Neuron (in vitro differentiated cells): ENCODE measurements at regions not wholly inside any gene's neighbourhood (a gene's known extent, or its start where the extent isn't known, plus 50 kb on each side); places are given as distances from the start of the nearest gene placed in this dataset.

Experiments
- H2AFZ ChIP-seq: one replicate; pipeline ENCODE4 v1.6.1; 2013; ENCODE audit warnings: low read depth, mild to moderate bottlenecking, inconsistent platforms, low read length, moderate library complexity
- H3K27me3 ChIP-seq: one replicate; pipeline ENCODE4 v1.6.1; 2013; ENCODE audit warnings: low read length; ENCODE audit not compliant: insufficient read depth
- H3K36me3 ChIP-seq: one replicate; pipeline ENCODE4 v1.6.1; 2013; ENCODE audit warnings: low read length; ENCODE audit not compliant: insufficient read depth
- H3K4me1 ChIP-seq: one replicate; pipeline ENCODE4 v1.6.1; 2013; ENCODE audit warnings: low read length; ENCODE audit not compliant: insufficient read depth
- H3K4me3 ChIP-seq: 2 replicates; pipeline ENCODE4 v1.5.1; 2013; ENCODE audit warnings: mild to moderate bottlenecking, low read length, moderate library complexity
- H3K9me3 ChIP-seq: one replicate; pipeline ENCODE4 v1.6.1; 2013; ENCODE audit warnings: low read length

DNA sequence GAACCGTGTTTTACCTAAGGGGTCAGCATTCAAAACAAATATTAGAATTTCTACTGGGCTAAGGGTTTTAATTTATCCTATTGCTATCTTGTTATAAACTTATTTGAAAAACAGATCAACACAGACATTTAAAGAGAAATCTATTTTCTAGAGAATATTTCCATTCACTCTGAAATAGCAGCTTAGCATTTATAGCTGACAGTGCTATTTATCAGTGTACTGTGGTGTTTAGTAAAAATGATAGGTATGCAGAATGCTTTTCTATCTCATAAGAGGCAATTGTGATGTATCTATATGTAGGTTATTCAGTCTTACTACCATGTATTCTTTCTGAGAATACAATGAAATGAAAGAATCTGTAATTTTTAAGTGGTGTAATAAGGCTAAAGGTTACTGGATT, 1077.4 kb downstream of the REEP3 start:
- Histone ChIP-seq H3K4me3 (no peak overlapping the region), H3K27me3 (no peaks in the 10 kb centered on the region), H3K36me3 (no peaks in the 10 kb centered on the region), H3K4me1 (no peaks in the 10 kb centered on the region), H3K9me3 (no peaks in the 10 kb centered on the region), H2AFZ (no peak overlapping the region)

DNA sequence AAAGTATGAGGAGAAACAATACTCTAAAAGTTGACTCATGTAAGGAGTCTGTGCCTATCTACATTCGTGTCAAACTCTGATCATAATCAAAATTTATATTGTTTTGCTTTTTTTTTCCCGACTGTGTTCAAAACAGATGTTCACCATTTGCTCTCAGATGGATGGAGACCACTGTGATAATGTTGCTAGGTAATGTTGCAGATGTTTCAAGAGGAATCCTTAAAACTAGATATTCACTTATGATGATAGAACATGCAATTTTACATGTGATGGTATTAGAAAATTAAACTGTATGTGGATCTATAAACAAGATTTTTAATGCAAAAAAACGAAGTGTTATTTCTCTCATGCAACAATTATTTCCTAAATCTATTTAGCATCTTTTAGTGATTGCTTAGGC, 1080.1 kb downstream of the REEP3 start:
- H3K9me3 ChIP-seq = no peaks in the 10 kb centered on the region
- no peak overlapping the region for H2AFZ ChIP-seq
- H3K4me3 ChIP-seq = no peak overlapping the region
- H3K27me3 ChIP-seq = no peaks in the 10 kb centered on the region
- H3K36me3 ChIP-seq = no peaks in the 10 kb centered on the region
- no peaks in the 10 kb centered on the region for H3K4me1 ChIP-seq

DNA sequence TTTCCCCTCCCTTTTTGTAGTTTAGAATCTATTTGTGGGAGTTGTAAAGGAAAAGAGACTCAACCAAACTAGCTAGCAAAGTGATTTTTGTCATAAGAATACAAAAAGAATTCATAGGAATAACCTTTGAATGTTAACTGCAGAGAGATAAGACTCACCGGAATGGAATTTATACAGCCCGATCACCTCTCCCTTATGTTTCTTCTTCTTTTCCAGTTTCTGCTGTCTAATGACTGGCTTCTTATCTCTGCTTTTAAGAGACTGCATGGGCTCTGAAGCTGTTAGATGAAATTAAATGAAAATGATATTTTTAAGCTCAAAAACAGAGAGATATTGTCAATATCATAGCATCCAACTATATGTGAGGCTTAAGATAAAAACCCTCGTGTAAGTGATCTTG, 1095.9 kb downstream of the REEP3 start:
- H3K36me3 ChIP-seq = no peaks in the 10 kb centered on the region
- no peaks in the 10 kb centered on the region for H3K4me1 ChIP-seq
- H3K4me3 ChIP-seq = no peak overlapping the region
- H3K9me3 ChIP-seq = no peaks in the 10 kb centered on the region
- no peaks in the 10 kb centered on the region for H3K27me3 ChIP-seq
- no peak overlapping the region for H2AFZ ChIP-seq

DNA sequence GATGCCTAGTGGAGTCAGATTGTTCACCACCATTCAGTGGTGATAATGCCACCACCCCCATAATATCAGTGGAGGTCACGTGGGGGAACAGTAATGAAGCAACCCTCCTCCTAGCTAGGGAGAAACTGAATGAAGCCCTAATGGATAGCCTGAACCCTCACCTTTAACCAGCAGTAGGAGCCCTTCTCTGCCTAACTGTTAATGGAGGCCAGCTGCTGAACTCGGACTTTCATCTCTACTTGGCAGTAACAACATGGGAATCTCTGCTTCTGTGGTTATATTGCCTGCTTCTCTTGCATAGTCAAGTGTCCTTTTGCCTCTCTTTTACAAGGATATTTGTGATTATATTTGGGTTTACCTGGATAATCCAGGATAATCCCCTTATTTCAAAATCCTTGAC, 1097.9 kb downstream of the REEP3 start:
- H3K36me3 ChIP-seq = no peaks in the 10 kb centered on the region
- H3K4me3 ChIP-seq = no peak overlapping the region
- no peak overlapping the region for H2AFZ ChIP-seq
- no peaks in the 10 kb centered on the region for H3K27me3 ChIP-seq
- no peaks in the 10 kb centered on the region for H3K4me1 ChIP-seq
- H3K9me3 ChIP-seq = no peaks in the 10 kb centered on the region

DNA sequence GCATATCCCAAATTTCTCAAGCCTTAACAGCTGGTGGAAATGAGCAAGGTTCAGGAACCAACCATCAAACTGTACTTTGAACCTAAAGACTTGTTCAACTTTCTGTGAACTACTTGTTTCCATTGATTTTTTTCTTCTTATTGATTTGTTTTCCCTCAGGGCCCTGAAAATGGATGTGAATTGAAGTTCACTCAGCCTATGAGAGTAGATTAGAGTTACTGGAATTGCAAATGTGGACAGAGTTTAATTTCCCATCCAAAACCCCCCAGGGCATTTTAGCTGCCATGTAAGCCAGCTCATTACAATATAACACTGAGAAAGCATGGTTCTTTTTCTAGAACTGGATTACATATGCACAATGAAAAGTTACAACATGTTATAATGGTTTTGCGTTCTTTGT, 1105.7 kb downstream of the REEP3 start:
- H3K4me3 ChIP-seq = no peak overlapping the region
- no peaks in the 10 kb centered on the region for H3K4me1 ChIP-seq
- no peak overlapping the region for H2AFZ ChIP-seq
- no peaks in the 10 kb centered on the region for H3K9me3 ChIP-seq
- no peaks in the 10 kb centered on the region for H3K27me3 ChIP-seq
- no peaks in the 10 kb centered on the region for H3K36me3 ChIP-seq

DNA sequence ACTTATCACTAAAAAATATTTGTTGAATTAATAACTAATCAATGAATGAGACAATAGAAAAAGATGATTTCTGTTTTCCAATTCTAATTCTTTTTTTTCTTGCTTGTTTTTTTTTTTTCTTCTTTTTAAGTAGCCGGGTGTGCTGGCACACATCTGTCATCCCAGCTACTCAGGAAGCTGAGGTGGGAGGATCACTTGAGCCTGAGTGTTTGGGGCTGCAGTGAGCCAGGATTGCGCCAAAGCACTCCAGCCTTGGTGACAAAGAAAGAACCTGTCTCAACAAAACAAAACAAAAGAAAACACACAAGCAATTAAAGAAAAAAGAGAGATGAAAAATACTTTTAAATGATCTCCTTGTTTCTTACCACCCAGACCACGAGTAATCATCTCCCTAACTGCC, 1109.3 kb downstream of the REEP3 start:
- H3K9me3 ChIP-seq = no peaks in the 10 kb centered on the region
- H2AFZ ChIP-seq = no peak overlapping the region
- H3K27me3 ChIP-seq = no peaks in the 10 kb centered on the region
- H3K4me3 ChIP-seq = no peak overlapping the region
- H3K36me3 ChIP-seq = no peaks in the 10 kb centered on the region
- H3K4me1 ChIP-seq = no peaks in the 10 kb centered on the region

DNA sequence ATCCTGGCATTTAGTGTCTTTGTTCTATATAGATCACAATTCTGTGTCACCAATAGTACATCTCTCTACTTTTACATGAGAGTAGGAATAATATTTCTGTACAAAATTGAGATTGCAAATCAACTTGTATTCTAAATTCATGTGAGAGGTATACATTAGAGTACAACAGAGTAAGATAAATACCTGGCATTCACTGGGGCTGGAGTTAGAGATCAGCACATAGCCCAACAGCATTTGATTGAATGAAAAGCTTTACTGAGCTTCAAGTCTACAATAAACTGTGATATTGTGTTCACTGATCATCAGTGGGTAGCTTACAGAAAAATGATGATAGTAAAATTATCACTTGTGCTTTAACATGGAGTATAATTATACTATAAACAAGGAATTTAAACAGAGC, 1114.7 kb downstream of the REEP3 start:
- Histone ChIP-seq H3K4me3 (no peak overlapping the region), H3K4me1 (no peaks in the 10 kb centered on the region), H3K36me3 (no peaks in the 10 kb centered on the region), H2AFZ (no peak overlapping the region), H3K9me3 (no peaks in the 10 kb centered on the region), H3K27me3 (no peaks in the 10 kb centered on the region)

DNA sequence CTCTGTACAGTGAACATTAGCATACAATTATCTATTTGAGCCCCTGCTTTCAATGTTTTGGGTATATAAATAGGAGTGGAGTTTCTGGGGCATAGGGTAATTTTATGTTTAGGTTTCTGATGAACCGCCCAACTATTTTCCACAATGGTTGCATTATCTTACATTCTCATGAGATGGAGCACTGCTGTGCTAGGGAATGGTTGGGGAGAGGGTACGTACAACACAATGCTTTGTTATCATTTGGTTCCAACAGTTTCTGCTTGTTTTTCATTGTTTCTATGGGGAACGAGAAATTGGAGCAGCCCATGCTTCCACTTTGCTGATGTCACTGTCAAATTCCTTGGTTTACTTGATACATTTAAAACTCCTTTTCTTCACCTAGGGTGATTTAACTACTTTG, 1115.3 kb downstream of the REEP3 start:
- Histone ChIP-seq H2AFZ (no peak overlapping the region), H3K27me3 (no peaks in the 10 kb centered on the region), H3K4me1 (no peaks in the 10 kb centered on the region)

DNA sequence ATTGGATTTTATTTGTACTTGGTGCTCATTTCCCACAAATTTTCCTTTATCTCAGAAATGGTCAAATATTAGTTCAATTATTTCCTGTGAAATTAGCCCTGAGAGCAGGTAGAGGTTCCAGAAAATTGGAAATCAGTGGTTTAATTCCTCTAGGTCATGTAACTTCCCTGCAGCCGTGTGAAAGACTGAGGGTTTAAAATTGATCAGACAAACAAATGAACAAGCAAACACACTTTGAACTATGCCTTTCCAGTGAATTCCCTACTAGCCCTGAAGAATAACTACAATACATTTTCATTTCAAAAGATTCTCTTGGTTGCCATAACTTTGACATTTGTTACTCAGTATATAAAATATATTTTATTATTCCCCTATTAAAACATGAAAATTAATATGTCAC, 1116.7 kb downstream of the REEP3 start:
- no peaks in the 10 kb centered on the region for H3K27me3 ChIP-seq
- H3K4me3 ChIP-seq = no peak overlapping the region
- no peak overlapping the region for H2AFZ ChIP-seq
- H3K9me3 ChIP-seq = no peaks in the 10 kb centered on the region
- H3K36me3 ChIP-seq = no peaks in the 10 kb centered on the region
- H3K4me1 ChIP-seq = no peaks in the 10 kb centered on the region

More for the DNA sequence above, 1115.3 kb downstream of the REEP3 start:
- no peaks in the 10 kb centered on the region for H3K36me3 ChIP-seq
- no peaks in the 10 kb centered on the region for H3K9me3 ChIP-seq
- H3K4me3 ChIP-seq = no peak overlapping the region

DNA sequence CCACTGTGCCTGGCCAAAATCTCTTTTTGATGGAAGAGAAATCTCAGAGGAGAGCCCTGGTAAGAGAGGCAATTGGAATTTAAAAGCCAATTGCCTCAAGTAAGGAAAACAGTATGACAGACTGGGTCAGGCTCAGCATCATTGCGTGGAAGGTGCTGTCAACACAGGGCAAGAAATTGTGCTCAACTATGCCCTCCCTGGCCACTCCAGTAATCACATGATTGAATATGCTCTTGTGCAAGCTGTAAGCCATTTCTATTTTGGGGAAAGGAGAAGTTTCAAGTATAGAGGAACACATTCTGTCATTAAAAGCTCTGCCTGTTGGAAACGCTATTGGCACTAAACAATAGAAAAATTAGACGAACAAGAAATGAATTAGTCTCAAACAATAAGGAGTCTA, 1127.7 kb downstream of the REEP3 start:
- no peaks in the 10 kb centered on the region for H3K4me1 ChIP-seq
- no peak overlapping the region for H3K4me3 ChIP-seq

DNA sequence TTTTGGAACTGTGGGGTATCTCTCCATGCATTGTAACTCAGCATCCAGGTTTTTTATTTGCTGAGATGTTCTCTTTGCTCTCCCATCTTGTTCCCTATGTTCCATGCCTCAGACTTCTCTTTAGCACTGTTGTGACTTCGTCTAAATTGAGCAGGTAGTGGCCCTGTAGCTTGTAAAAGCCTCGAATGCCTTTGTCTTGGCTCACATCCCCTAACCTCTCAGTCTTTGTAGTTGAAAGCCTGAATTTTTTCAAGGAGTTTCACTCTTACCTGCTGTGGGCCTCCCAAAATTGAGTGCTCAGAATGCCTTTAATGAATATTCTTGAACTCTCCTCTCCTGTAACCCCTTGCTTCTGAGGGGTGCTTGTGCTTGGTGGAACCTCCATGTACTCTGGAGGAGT, 1137.3 kb downstream of the REEP3 start:
- Histone ChIP-seq H3K36me3 (no peaks in the 10 kb centered on the region), H3K4me1 (no peaks in the 10 kb centered on the region), H3K27me3 (no peaks in the 10 kb centered on the region), H2AFZ (no peak overlapping the region), H3K9me3 (no peaks in the 10 kb centered on the region), H3K4me3 (no peak overlapping the region)

More for the DNA sequence above, 1127.7 kb downstream of the REEP3 start:
- no peaks in the 10 kb centered on the region for H3K27me3 ChIP-seq
- H3K36me3 ChIP-seq = no peaks in the 10 kb centered on the region
- H3K9me3 ChIP-seq = no peaks in the 10 kb centered on the region
- H2AFZ ChIP-seq = no peak overlapping the region

DNA sequence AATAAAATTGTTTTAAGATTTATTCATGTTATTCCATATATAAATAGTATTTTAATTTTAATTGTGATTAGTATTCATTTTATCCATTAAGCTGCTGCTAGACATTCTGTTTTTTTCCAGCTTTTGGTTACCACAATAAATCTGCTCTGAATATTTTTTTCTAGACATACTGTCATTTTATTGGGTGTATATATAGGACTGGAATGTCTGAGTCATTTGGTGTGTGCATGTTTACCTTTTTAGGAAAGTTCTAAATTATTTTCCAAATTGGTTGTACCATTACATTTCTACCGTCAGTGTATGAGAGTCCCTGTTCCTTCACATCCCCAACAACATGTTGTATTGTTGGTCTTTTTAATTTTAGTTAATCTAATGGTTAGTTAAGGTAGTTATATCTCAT, 1138.1 kb downstream of the REEP3 start:
- Histone ChIP-seq H3K27me3 (no peaks in the 10 kb centered on the region), H3K4me1 (no peaks in the 10 kb centered on the region), H3K4me3 (no peak overlapping the region), H3K36me3 (no peaks in the 10 kb centered on the region), H2AFZ (no peak overlapping the region), H3K9me3 (no peaks in the 10 kb centered on the region)

DNA sequence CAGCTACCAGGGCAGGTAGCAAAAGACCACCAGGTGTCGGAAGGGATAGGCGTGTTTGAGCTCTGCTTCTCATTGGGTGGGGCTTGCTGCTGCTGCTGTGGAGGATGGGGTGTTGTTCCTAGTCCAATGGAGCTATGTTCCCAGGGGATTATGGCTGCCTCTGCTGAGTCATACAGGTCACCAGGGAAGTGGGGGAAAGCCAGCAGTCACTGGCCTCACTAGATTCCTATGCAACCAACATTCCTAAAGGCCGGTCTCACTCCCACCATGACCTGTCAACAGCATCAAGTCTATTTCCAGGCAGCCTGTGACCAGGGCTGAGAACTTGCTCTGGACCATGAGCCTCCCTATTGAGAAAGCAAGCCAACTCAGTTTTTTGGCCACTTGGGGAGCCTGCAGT, 1160.8 kb downstream of the REEP3 start:
- Histone ChIP-seq H3K4me3 (no peak overlapping the region), H2AFZ (no peak overlapping the region), H3K9me3 (no peaks in the 10 kb centered on the region), H3K27me3 (no peaks in the 10 kb centered on the region), H3K36me3 (no peaks in the 10 kb centered on the region), H3K4me1 (no peaks in the 10 kb centered on the region)

DNA sequence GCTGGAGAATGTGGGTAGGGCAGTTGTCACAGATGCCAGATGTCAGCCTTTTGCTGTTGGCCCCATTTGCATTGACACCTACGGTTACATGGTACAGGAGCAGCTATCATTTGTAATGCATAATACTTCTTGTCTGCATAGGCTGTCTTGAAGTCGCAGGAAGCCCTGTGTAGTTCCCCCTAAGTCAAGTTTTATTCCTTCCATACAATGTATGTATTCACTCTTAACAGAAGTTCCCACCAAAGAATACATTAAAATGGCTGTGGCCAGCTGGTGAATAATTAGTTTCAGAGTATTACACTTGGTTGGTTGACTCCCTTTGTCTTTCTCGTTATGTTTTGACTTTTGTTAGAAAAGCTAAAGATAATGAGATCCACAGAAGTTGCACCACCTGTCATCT, 1169.0 kb downstream of the REEP3 start:
- no peaks in the 10 kb centered on the region for H3K9me3 ChIP-seq
- H3K4me3 ChIP-seq = no peak overlapping the region
- no peaks in the 10 kb centered on the region for H3K27me3 ChIP-seq
- H3K36me3 ChIP-seq = no peaks in the 10 kb centered on the region
- H2AFZ ChIP-seq = peak overlapping the region; percentile 34
- peaks cover 20% of the 10 kb centered on the region for H3K4me1 ChIP-seq
